Parathyroid adenoma (tissue), 2 donors: ENCODE measurements at regions not wholly inside any gene's neighbourhood (a gene's known extent, or its start where the extent isn't known, plus 50 kb on each side); places are given as distances from the start of the nearest gene placed in this dataset.

Source experiments
- H2AFZ ChIP-seq: fragments of 300-600 bp; sonication (generic); one replicate; pipeline ENCODE4 v1.7.0; 2017; ENCODE audit warnings: antibody characterized with exemption, mild to moderate bottlenecking
- H3K27ac ChIP-seq: fragments of 300-600 bp; sonication (generic); one replicate; pipeline ENCODE4 v1.7.0; 2017
- H3K27me3 ChIP-seq: fragments of 300-600 bp; sonication (generic); one replicate; pipeline ENCODE4 v1.7.0; 2017; ENCODE audit warnings: low read length; ENCODE audit not compliant: control insufficient read depth, insufficient read depth
- H3K36me3 ChIP-seq: fragments of 300-600 bp; sonication (generic); one replicate; pipeline ENCODE4 v1.7.0; 2017; ENCODE audit warnings: low read length; ENCODE audit not compliant: control insufficient read depth, insufficient read depth
- H3K4me1 ChIP-seq: fragments of 300-600 bp; sonication (generic); one replicate; pipeline ENCODE4 v1.7.0; 2017; ENCODE audit warnings: control low read depth
- H3K4me2 ChIP-seq: fragments of 300-600 bp; sonication (generic); one replicate; pipeline ENCODE4 v1.7.0; 2017; ENCODE audit warnings: low read length
- H3K4me3 ChIP-seq: fragments of 300-600 bp; sonication (generic); one replicate; pipeline ENCODE4 v1.7.0; 2017; ENCODE audit warnings: low read depth, low read length
- H3K79me2 ChIP-seq: fragments of 300-600 bp; sonication (generic); one replicate; pipeline ENCODE4 v1.7.0; 2017; ENCODE audit warnings: control low read depth
- H3K9ac ChIP-seq: fragments of 300-600 bp; sonication (generic); one replicate; pipeline ENCODE4 v1.7.0; 2017; ENCODE audit warnings: mild to moderate bottlenecking
- H3K9me3 ChIP-seq: fragments of 300-600 bp; sonication (generic); one replicate; pipeline ENCODE4 v1.7.0; 2017; ENCODE audit warnings: low read length; ENCODE audit not compliant: control insufficient read depth
- CTCF ChIP-seq: fragments of 300-600 bp; sonication (generic); IDR thresholded peaks from one replicate; pipeline ENCODE4 v1.7.0; 2017; ENCODE audit warnings: antibody characterized with exemption, mild to moderate bottlenecking
- donor health status: primary hyperparathyroidism.

- TF ChIP-seq CTCF = no peak
- no peaks in the 10 kb centered on the region for H3K79me2 ChIP-seq
- H3K36me3 ChIP-seq = no peaks in the 10 kb centered on the region
- no peak overlapping the region for H3K27ac ChIP-seq
- no peaks in the 10 kb centered on the region for H3K27me3 ChIP-seq
- no peaks in the 10 kb centered on the region for H3K9me3 ChIP-seq
- no peaks in the 10 kb centered on the region for H3K4me1 ChIP-seq
- no peak overlapping the region for H3K4me3 ChIP-seq
- H2AFZ ChIP-seq = no peak overlapping the region
- H3K9ac ChIP-seq = no peak overlapping the region
- H3K4me2 ChIP-seq = no peak overlapping the region
These were observed 315.4 kb downstream of the SAMD5 start for GRCh38 chr6:147823936-147824335.

DNA sequence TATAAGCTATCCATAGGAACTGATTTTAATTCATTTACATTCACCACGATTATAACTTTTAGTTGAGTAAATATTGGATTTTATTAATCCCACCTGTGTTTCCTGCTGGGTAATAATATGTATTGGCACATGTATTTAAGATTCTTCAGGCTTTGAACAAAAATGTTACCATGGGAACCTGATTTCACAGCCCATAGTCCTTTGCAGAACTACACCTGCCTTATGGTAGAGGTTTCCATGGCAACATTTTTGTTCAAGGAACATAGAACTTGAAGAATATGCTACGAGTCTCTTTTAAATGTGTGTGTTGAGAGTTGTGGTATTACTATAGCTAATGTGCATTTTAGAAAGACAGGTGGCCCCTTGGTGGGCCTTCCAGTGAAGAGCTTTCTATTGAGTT, 317.4 kb downstream of the SAMD5 start:
- Histone ChIP-seq H3K79me2 (no peaks in the 10 kb centered on the region), H3K4me3 (no peak overlapping the region), H3K36me3 (no peaks in the 10 kb centered on the region), H3K4me2 (no peak overlapping the region), H3K4me1 (no peaks in the 10 kb centered on the region), H3K27ac (no peak overlapping the region), H2AFZ (no peak overlapping the region), H3K27me3 (no peaks in the 10 kb centered on the region), H3K9me3 (no peaks in the 10 kb centered on the region), H3K9ac (no peak overlapping the region)
- no peak for TF ChIP-seq CTCF

- TF ChIP-seq CTCF = no peak
- Histone ChIP-seq H2AFZ (no peak overlapping the region), H3K27me3 (no peaks in the 10 kb centered on the region), H3K79me2 (no peaks in the 10 kb centered on the region), H3K4me3 (no peak overlapping the region), H3K9me3 (no peaks in the 10 kb centered on the region), H3K4me2 (no peak overlapping the region), H3K36me3 (no peaks in the 10 kb centered on the region), H3K4me1 (no peaks in the 10 kb centered on the region), H3K9ac (no peak overlapping the region), H3K27ac (no peak overlapping the region)
These were observed 318.2 kb downstream of the SAMD5 start for GRCh38 chr6:147826698-147827097.

DNA sequence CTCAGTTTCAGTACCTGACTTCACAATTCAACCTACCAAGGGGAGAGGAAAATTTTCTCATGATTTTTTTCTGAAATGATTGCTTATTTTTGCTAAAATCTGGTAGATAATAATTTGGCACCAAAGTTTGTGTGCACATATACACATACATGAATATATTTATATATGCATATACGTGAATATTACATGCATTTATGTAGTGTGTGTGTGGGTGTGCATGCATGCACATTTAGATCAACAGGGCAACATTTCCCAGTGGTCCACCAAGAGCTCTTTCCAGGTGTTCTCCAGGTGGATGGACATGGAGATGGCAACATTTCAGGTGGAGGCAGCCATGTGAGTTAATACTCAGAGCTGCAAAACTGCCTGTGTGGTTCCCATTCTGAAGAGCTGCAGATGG, 320.9 kb downstream of the SAMD5 start:
- no peaks in the 10 kb centered on the region for H3K36me3 ChIP-seq

More for the DNA sequence above, 320.9 kb downstream of the SAMD5 start:
- no peak overlapping the region for H3K9ac ChIP-seq
- no peak overlapping the region for H3K4me2 ChIP-seq
- H3K4me1 ChIP-seq = no peaks in the 10 kb centered on the region
- H3K27ac ChIP-seq = no peak overlapping the region
- no peak for TF ChIP-seq CTCF
- H2AFZ ChIP-seq = no peak overlapping the region
- H3K27me3 ChIP-seq = no peaks in the 10 kb centered on the region
- H3K4me3 ChIP-seq = no peak overlapping the region
- no peaks in the 10 kb centered on the region for H3K79me2 ChIP-seq
- no peaks in the 10 kb centered on the region for H3K9me3 ChIP-seq
